K562 (cell line): ENCODE measurements at regions not wholly inside any gene's neighbourhood (a gene's known extent, or its start where the extent isn't known, plus 50 kb on each side); places are given as distances from the start of the nearest gene placed in this dataset.
"Not testable (repeated sequence)": the region's sequence is repeated elsewhere in the genome, so short reads cannot be mapped to it uniquely, and the experiment has no call there.

Experiments used
- ATAC-seq: fragments of 200-7000 bp; cut with Tn5 transposase; 3 replicates; pipeline ENCODE4 v1.9.1; 2020; ENCODE audit warnings: moderate library complexity
- BruUV-seq: library from RNA; stranded (reverse); fragments of 400-500 nt; replicated peaks from 2 replicates; lab custom pipeline; 2021; lab: Mats Ljungman, UMichigan
- CTCF ChIA-PET: fragments of 300-600 bp; formaldehyde crosslinking; extraction: SDS; loops from one replicate; lab custom pipeline; 2021; ENCODE audit warnings: low intra/inter-chr PET ratio; lab: Yijun Ruan, JAX
- POLR2A ChIA-PET: fragments of 300-600, 350-650 bp; sonication (Branson Sonifier 250); formaldehyde crosslinking; extraction: SDS; loops from one replicate; lab custom pipeline; 2021; ENCODE audit warnings: antibody characterized with exemption, inconsistent platforms; lab: Yijun Ruan, JAX
- DNase-seq, 4 experiments: peaks; one replicate each; pipeline versions ENCODE4 v3.0.0 to v3.0.0-alpha.2; 2011 to 2018; ENCODE audit warnings: low spot score in 3 of 4, mixed read lengths in 3 of 4; ENCODE audit errors: extremely low read depth in 1 of 4
- FAIRE-seq: peaks from 2 replicates; lab custom pipeline; 2011; peaks lifted over from hg19 to GRCh38; lab: Jason Lieb, UNC
- H2AFZ ChIP-seq: 2 replicates; pipeline ENCODE4 v1.6.0; 2011; ENCODE audit warnings: low read depth, low read length, control low read depth, inconsistent platforms
- H3K27ac ChIP-seq: fragments of 200-600 bp; 3 replicates; pipeline ENCODE4 v1.8.0; 2011; ENCODE audit warnings: low read depth, mild to moderate bottlenecking, control low read depth, inconsistent platforms, low read length, moderate library complexity, mixed read lengths; ENCODE audit errors: extremely low read depth
- H3K27me3 ChIP-seq, 2 experiments: fragments of 300-600 bp in 1 of 2; 2 replicates in 1 of 2; 3 replicates in 1 of 2; pipeline versions ENCODE4 v1.6.0 to v1.8.0; 2011; ENCODE audit warnings: inconsistent platforms in 2 of 2, low read length in 2 of 2, mild to moderate bottlenecking in 1 of 2, mixed read lengths in 1 of 2, moderate library complexity in 1 of 2; ENCODE audit not compliant: control insufficient read depth in 2 of 2, insufficient read depth in 2 of 2
- H3K36me3 ChIP-seq: fragments of 300-600 bp; 3 replicates; pipeline ENCODE4 v1.8.0; 2011; ENCODE audit warnings: mild to moderate bottlenecking, low read length, inconsistent platforms; ENCODE audit not compliant: control insufficient read depth, insufficient read depth
- H3K4me1 ChIP-seq, 2 experiments: fragments of 200-600 bp in 1 of 2; replicated peaks in 1 of 2; 2 replicates in 1 of 2; 3 replicates in 1 of 2; pipeline versions ENCODE4 v1.5.1 to v1.8.0; 2011; ENCODE audit warnings: inconsistent platforms in 2 of 2, low read length in 2 of 2, mild to moderate bottlenecking in 1 of 2, mixed read lengths in 1 of 2, moderate library complexity in 1 of 2; ENCODE audit not compliant: control insufficient read depth in 2 of 2, insufficient read depth in 2 of 2
- H3K4me2 ChIP-seq: 2 replicates; pipeline ENCODE4 v1.6.1; 2011; ENCODE audit warnings: low read length, control low read depth, inconsistent platforms, mixed read lengths; ENCODE audit not compliant: insufficient read depth
- H3K4me3 ChIP-seq: fragments of 200-600 bp; sonication (generic), shearing (Covaris generic); 2 replicates; pipeline ENCODE4 v1.5.1; 2016; ENCODE audit warnings: control low read depth, inconsistent platforms
- H3K79me2 ChIP-seq: fragments of 200-600 bp; 3 replicates; pipeline ENCODE4 v1.8.0; 2011; ENCODE audit warnings: low read length, inconsistent platforms; ENCODE audit not compliant: control insufficient read depth, insufficient read depth
- H3K9ac ChIP-seq, 2 experiments: 2 replicates each; pipeline versions ENCODE4 v1.6.0 to v1.6.1; 2011; ENCODE audit warnings: low read depth in 2 of 2, low read length in 2 of 2, control low read depth in 1 of 2, inconsistent platforms in 1 of 2, mild to moderate bottlenecking in 1 of 2, mixed read lengths in 1 of 2; ENCODE audit not compliant: insufficient read depth in 1 of 2
- H3K9me1 ChIP-seq: one replicate; pipeline ENCODE4 v1.6.0; 2011; ENCODE audit warnings: inconsistent platforms, mild to moderate bottlenecking, low read length, moderate library complexity; ENCODE audit not compliant: control insufficient read depth, insufficient read depth
- H3K9me3 ChIP-seq: replicated peaks from 2 replicates; pipeline ENCODE4 v1.5.1; 2011; ENCODE audit warnings: low read depth, low read length, inconsistent platforms; ENCODE audit not compliant: control insufficient read depth, insufficient read depth
- H4K20me1 ChIP-seq: replicated peaks from 2 replicates; pipeline ENCODE4 v1.6.1; 2011; ENCODE audit warnings: low read length, inconsistent platforms, mixed read lengths; ENCODE audit not compliant: control insufficient read depth, insufficient read depth
- SRF ChIP-seq, 2 experiments: fragments of 250-450, 450-650 bp in 1 of 2; sonication (Bioruptor Pico) in 1 of 2; sonication (generic) in 1 of 2; formaldehyde crosslinking; IDR thresholded peaks; 2 replicates each; pipeline versions ENCODE4 v1.5.0 to v1.5.1; 2020 to 2022; ENCODE audit warnings: mild to moderate bottlenecking in 1 of 2, missing genetic modification reagents in 1 of 2
- WGBS: fragments of 100-300 bp; shearing (Covaris generic); methylation state at CpG from one replicate; pipeline ENCODE4 v1.1.6; 2016; ENCODE audit warnings: low coverage, mixed read lengths; ENCODE audit not compliant: insufficient coverage; ENCODE audit errors: missing lambda C conversion rate; 5-methylcytosine and 5-hydroxymethylcytosine counted together
- in situ Hi-C: fragments of 300-500 bp; cut with MboI; formaldehyde crosslinking; loops from 4 replicates; pipeline ENCODE4 v1.15.0; 2018; ENCODE audit warnings: inconsistent platforms, mixed read lengths
- intact Hi-C: fragments of 100-400 bp; cut with micrococcal nuclease; formaldehyde crosslinking; loops from 2 replicates; pipeline ENCODE4 v1.14.2; 2022

DNA sequence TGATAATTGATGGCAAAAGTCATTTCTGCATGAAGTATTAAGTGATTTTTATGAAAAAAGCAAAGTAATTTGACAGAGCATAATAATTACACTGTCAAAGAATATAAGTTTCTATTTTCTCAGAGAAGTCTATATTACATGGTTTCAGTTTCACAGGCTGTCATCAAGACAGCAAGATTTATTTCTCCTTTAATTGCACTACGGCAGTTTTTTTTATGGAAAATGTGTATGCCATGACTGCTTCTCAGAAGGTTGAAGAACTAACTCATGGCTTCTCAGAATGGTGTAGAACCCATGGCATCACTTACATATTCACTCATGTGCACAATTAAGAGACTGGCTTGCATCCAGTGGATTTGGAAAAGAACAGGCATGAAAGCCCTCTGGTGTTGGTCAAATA lies 870.3 kb upstream of the SORCS1 start:
- DNase-seq: no peak
- Histone ChIP-seq H3K9ac (no peak overlapping the region), H3K79me2 (no peaks in the 10 kb centered on the region), H3K27ac (no peak overlapping the region), H3K9me1 (no peaks in the 10 kb centered on the region), H3K27me3 (no peaks in the 10 kb centered on the region), H3K36me3 (no peaks in the 10 kb centered on the region), H3K4me3 (no peak overlapping the region), H3K9me3 (no peaks in the 10 kb centered on the region), H3K4me2 (no peak overlapping the region), H3K4me1 (no peaks in the 10 kb centered on the region), H2AFZ (no peak overlapping the region), H4K20me1 (no peaks in the 10 kb centered on the region)
- in situ Hi-C loops: no loop called here
- 0% methylated on average over 1 of the region's 1 CpG for WGBS
- BruUV-seq: no TSS peak
- CTCF ChIA-PET: no interaction called here
- ATAC-seq: no peak
- POLR2A ChIA-PET: no interaction called here
- TF ChIP-seq SRF (CRISPR knock-in tag; IDR thresholded peaks at IDR 0.05): no peak
- no peak for FAIRE-seq
- intact Hi-C loops: no loop called here

DNA sequence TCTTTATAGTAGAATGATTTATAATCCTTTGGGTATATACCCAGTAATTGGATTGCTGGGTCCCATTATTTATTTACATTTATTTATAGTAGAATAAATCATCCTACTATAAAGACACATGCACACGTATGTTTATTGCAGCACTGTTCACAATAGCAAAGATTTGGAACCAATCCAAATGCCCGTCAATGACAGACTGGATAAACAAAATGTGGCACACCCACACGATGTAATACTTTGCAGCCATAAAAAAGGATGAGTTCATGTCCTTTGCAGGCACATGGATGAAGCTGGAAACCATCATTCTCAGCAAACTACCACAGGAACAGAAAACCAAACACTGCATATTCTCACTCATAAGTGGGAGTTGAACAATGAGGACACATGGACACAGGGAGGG lies 869.0 kb upstream of the SORCS1 start:
- H3K36me3 ChIP-seq, H2AFZ ChIP-seq, CTCF ChIA-PET, FAIRE-seq, DNase-seq, H4K20me1 ChIP-seq, intact Hi-C loops, H3K4me2 ChIP-seq, in situ Hi-C loops, H3K9me3 ChIP-seq, ATAC-seq, H3K4me3 ChIP-seq, H3K79me2 ChIP-seq, H3K27ac ChIP-seq, POLR2A ChIA-PET, H3K27me3 ChIP-seq, BruUV-seq, H3K9ac ChIP-seq, H3K4me1 ChIP-seq, H3K9me1 ChIP-seq: not testable (repeated sequence)
- 0% methylated on average over 3 of the region's 3 CpGs for WGBS
